ENCODE measurements at regions not wholly inside any gene's neighbourhood (a gene's known extent, or its start where the extent isn't known, plus 50 kb on each side); places are given as distances from the start of the nearest gene placed in this dataset.

GRCh38 chr21:39021478-39021832 lies 161.8 kb downstream of the PSMG1 start:
- TF ChIP-seq ZNF274 (IDR thresholded peaks at IDR 0.05; ENCODE audit: insufficient read depth, insufficient read length) (no peak), CBFB (IDR thresholded peaks at IDR 0.05; ENCODE audit: low read depth) (no peak), BCL3 (IDR thresholded peaks at IDR 0.05; ENCODE audit: borderline replicate concordance, insufficient read depth, low read depth, low read length, poor library complexity, severe bottlenecking) (no peak), ATF7 (IDR thresholded peaks at IDR 0.05; ENCODE audit: low read depth) (no peak), ATF3 (IDR thresholded peaks at IDR 0.05; ENCODE audit: borderline replicate concordance, extremely low read depth, low read depth, low read length) (no peak), USF2 (IDR thresholded peaks at IDR 0.05; ENCODE audit: borderline replicate concordance, low read depth, low read length) (no peak), POLR2A (IDR thresholded peaks at IDR 0.05; ENCODE audit: low read depth, low read length) (no peak), TAF1 (IDR thresholded peaks at IDR 0.05; ENCODE audit: borderline replicate concordance, low read depth, low read length) (no peak), REST (IDR thresholded peaks at IDR 0.05; ENCODE audit: low read depth, low read length) (no peak), EZH2 (IDR thresholded peaks at IDR 0.05; ENCODE audit: borderline replicate concordance, control insufficient read depth, low read depth, low read length) (no peak), BACH1 (IDR thresholded peaks at IDR 0.05; ENCODE audit: borderline replicate concordance) (no peak), ETV6 (conservative IDR thresholded peaks at IDR 0.05 in 1 of 2, IDR thresholded peaks at IDR 0.05 in 1 of 2; ENCODE audit: borderline replicate concordance in 1 of 2, low read depth in 1 of 2) (no peak), JUND (IDR thresholded peaks at IDR 0.05; ENCODE audit: low read depth, low read length) (no peak), PRDM15 (CRISPR knock-in tag; IDR thresholded peaks at IDR 0.05) (no peak)

All from GM12878 (cell line).